Glomerular visceral epithelial cell (primary cell): ENCODE measurements at regions not wholly inside any gene's neighbourhood (a gene's known extent, or its start where the extent isn't known, plus 50 kb on each side); places are given as distances from the start of the nearest gene placed in this dataset.

Source experiments
- DNase-seq: peaks from one replicate; pipeline ENCODE4 v3.0.0-alpha.2; 2016; ENCODE audit errors: extremely low spot score

GRCh38 chr4:155515444-155516075 is 138.8 kb upstream of the MAP9 start:
- DNase-seq, result no peak

GRCh38 chr4:155514628-155515027 is 137.9 kb upstream of the MAP9 start:
- DNase-seq, result no peak

GRCh38 chr4:155512817-155513216 is 136.1 kb upstream of the MAP9 start:
- DNase-seq, result no peak

- no peak for DNase-seq
These were observed 135.3 kb upstream of the MAP9 start for GRCh38 chr4:155512046-155512445.

GRCh38 chr4:155510771-155511170 is 134.0 kb upstream of the MAP9 start:
- DNase-seq, result no peak

- DNase-seq, result no peak
These were observed 132.8 kb upstream of the MAP9 start for GRCh38 chr4:155509555-155509954.

GRCh38 chr4:155506745-155507144 is 130.0 kb upstream of the MAP9 start:
- no peak for DNase-seq

- no peak for DNase-seq
These were observed 128.6 kb upstream of the MAP9 start for GRCh38 chr4:155505321-155505720.

GRCh38 chr4:155497306-155497705 is 120.5 kb upstream of the MAP9 start:
- no peak for DNase-seq

GRCh38 chr4:155496294-155496626 is 119.5 kb upstream of the MAP9 start:
- no peak for DNase-seq

GRCh38 chr4:155495572-155496293 is 119.0 kb upstream of the MAP9 start:
- no peak for DNase-seq

GRCh38 chr4:155494037-155494718 is 117.4 kb upstream of the MAP9 start:
- no peak for DNase-seq

- no peak for DNase-seq
These were observed 114.8 kb upstream of the MAP9 start for GRCh38 chr4:155491336-155492120.

- DNase-seq, result no peak
These were observed 112.5 kb upstream of the MAP9 start for GRCh38 chr4:155489271-155489670.

- no peak for DNase-seq
These were observed 111.9 kb upstream of the MAP9 start for GRCh38 chr4:155488691-155489090.

- no peak for DNase-seq
These were observed 110.4 kb upstream of the MAP9 start for GRCh38 chr4:155487210-155487609.

- DNase-seq, result no peak
These were observed 104.4 kb upstream of the MAP9 start for GRCh38 chr4:155481150-155481549.

GRCh38 chr4:155479835-155480234 is 103.1 kb upstream of the MAP9 start:
- DNase-seq, result no peak

- no peak for DNase-seq
These were observed 101.6 kb upstream of the MAP9 start for GRCh38 chr4:155478336-155478835.

- no peak for DNase-seq
These were observed 98.0 kb upstream of the MAP9 start for GRCh38 chr4:155474758-155475157.

GRCh38 chr4:155473420-155474095 is 96.8 kb upstream of the MAP9 start:
- no peak for DNase-seq

- no peak for DNase-seq
These were observed 91.5 kb upstream of the MAP9 start for GRCh38 chr4:155468282-155468681.
